ENCODE measurements at regions not wholly inside any gene's neighbourhood (a gene's known extent, or its start where the extent isn't known, plus 50 kb on each side); places are given as distances from the start of the nearest gene placed in this dataset.

GRCh38 chr14:51784466-51784865, 75.9 kb upstream of the GNG2 start:
- TF ChIP-seq EZH2 (IDR thresholded peaks at IDR 0.05; ENCODE audit: borderline replicate concordance, low read depth, low read length, severe bottlenecking) (no peak), CTCF (IDR thresholded peaks at IDR 0.05; ENCODE audit: extremely low read depth in 1 of 2, insufficient read depth in 1 of 2, low read depth in 1 of 2, low read length in 2 of 2) (no peak), POLR2AphosphoS5 (IDR thresholded peaks at IDR 0.05; ENCODE audit: insufficient read depth, low read depth, low read length) (no peak)

Data from endothelial cell of umbilical vein (primary cell).